CMK (cell line): ENCODE measurements at regions not wholly inside any gene's neighbourhood (a gene's known extent, or its start where the extent isn't known, plus 50 kb on each side); places are given as distances from the start of the nearest gene placed in this dataset.

Experiments
- DNase-seq: peaks from one replicate; pipeline ENCODE4 v3.0.0-alpha.2; 2010; ENCODE audit warnings: low read depth

- DNase-seq = no peak
Observed at GRCh38 chr3:98963546-98963945, 62.1 kb upstream of the DCBLD2 start.

- DNase-seq = no peak
Observed at GRCh38 chr3:98962951-98963350, 61.5 kb upstream of the DCBLD2 start.

GRCh38 chr3:98962189-98962930 lies 60.9 kb upstream of the DCBLD2 start:
- no peak for DNase-seq

- no peak for DNase-seq
Observed at GRCh38 chr3:98961161-98962155, 60.0 kb upstream of the DCBLD2 start.

GRCh38 chr3:98957681-98958080 lies 56.2 kb upstream of the DCBLD2 start:
- no peak for DNase-seq

GRCh38 chr3:98956008-98956407 lies 54.5 kb upstream of the DCBLD2 start:
- DNase-seq = no peak

- DNase-seq = no peak
Observed at GRCh38 chr3:98954791-98955604, 53.5 kb upstream of the DCBLD2 start.

- no peak for DNase-seq
Observed at GRCh38 chr3:98954242-98954641, 52.7 kb upstream of the DCBLD2 start.

GRCh38 chr3:98952404-98952803 lies 50.9 kb upstream of the DCBLD2 start:
- no peak for DNase-seq
